ENCODE measurements at regions not wholly inside any gene's neighbourhood (a gene's known extent, or its start where the extent isn't known, plus 50 kb on each side); places are given as distances from the start of the nearest gene placed in this dataset.

GRCh38 chr4:53659737-53660136 lies 68.5 kb upstream of the LNX1 start:
- Histone ChIP-seq H3K36me3 (no peaks in the 10 kb centered on the region), H3K9me3 (no peaks in the 10 kb centered on the region), H3K4me1 (ENCODE audit: control insufficient read depth in 1 of 2, low read depth in 2 of 2) (peaks cover 0 to 17% of the 10 kb centered on the region in 2 donors), H3K27ac (no peak overlapping the region), H3K27me3 (replicated peaks; ENCODE audit: insufficient read depth) (no peaks in the 10 kb centered on the region), H3K4me3 (no peak overlapping the region)
- TF ChIP-seq CTCF (IDR thresholded peaks at IDR 0.05): no peak
- DNase-seq (ENCODE audit: low spot score): no peak
- no peak for ATAC-seq (ENCODE audit: insufficient number of reproducible peaks, low FRiP score, low read depth)

- H3K9me3 ChIP-seq: no peaks in the 10 kb centered on the region
- ATAC-seq (ENCODE audit: insufficient number of reproducible peaks, low FRiP score, low read depth): no peak
- no peaks in the 10 kb centered on the region for H3K36me3 ChIP-seq
- TF ChIP-seq CTCF (IDR thresholded peaks at IDR 0.05): no peak
- no peaks in the 10 kb centered on the region for H3K27me3 ChIP-seq (replicated peaks; ENCODE audit: insufficient read depth)
- no peak overlapping the region for H3K4me3 ChIP-seq
- peaks cover 0 to 23% of the 10 kb centered on the region in 2 donors for H3K4me1 ChIP-seq (ENCODE audit: control insufficient read depth in 1 of 2, low read depth in 2 of 2)
- DNase-seq (ENCODE audit: low spot score): no peak
- no peak overlapping the region for H3K27ac ChIP-seq
These were observed 67.8 kb upstream of the LNX1 start for GRCh38 chr4:53659112-53659511.

- ATAC-seq (ENCODE audit: insufficient number of reproducible peaks, low FRiP score, low read depth): no peak
- no peak overlapping the region for H3K27ac ChIP-seq
These were observed 66.7 kb upstream of the LNX1 start for GRCh38 chr4:53658029-53658428.

GRCh38 chr4:53656421-53656981 lies 65.2 kb upstream of the LNX1 start:
- Histone ChIP-seq H3K27ac (peak overlapping the region in 1 of 2 donors; percentile 1), H3K9me3 (no peaks in the 10 kb centered on the region), H3K36me3 (no peaks in the 10 kb centered on the region), H3K4me1 (ENCODE audit: control insufficient read depth in 1 of 2, low read depth in 2 of 2) (peaks cover 0 to 29% of the 10 kb centered on the region in 2 donors), H3K27me3 (replicated peaks; ENCODE audit: insufficient read depth) (no peaks in the 10 kb centered on the region), H3K4me3 (no peak overlapping the region)
- ATAC-seq (ENCODE audit: insufficient number of reproducible peaks, low FRiP score, low read depth): peak; percentile 31
- no peak for DNase-seq (ENCODE audit: low spot score)
- peak; percentile 32 for TF ChIP-seq CTCF (IDR thresholded peaks at IDR 0.05)

More at GRCh38 chr4:53658029-53658428, 66.7 kb upstream of the LNX1 start:
- H3K27me3 ChIP-seq (replicated peaks; ENCODE audit: insufficient read depth): no peaks in the 10 kb centered on the region
- H3K36me3 ChIP-seq: no peaks in the 10 kb centered on the region
- no peak overlapping the region for H3K4me3 ChIP-seq
- no peak for DNase-seq (ENCODE audit: low spot score)
- H3K4me1 ChIP-seq (ENCODE audit: control insufficient read depth in 1 of 2, low read depth in 2 of 2): peaks cover 0 to 29% of the 10 kb centered on the region in 2 donors
- no peak for TF ChIP-seq CTCF (IDR thresholded peaks at IDR 0.05)
- no peaks in the 10 kb centered on the region for H3K9me3 ChIP-seq

- DNase-seq (ENCODE audit: low spot score): peak; percentile 36
- Histone ChIP-seq H3K27ac (peak overlapping the region in 1 of 2 donors; percentile 44), H3K4me3 (no peak overlapping the region), H3K4me1 (ENCODE audit: control insufficient read depth in 1 of 2, low read depth in 2 of 2) (peaks cover 0 to 29% of the 10 kb centered on the region in 2 donors), H3K36me3 (no peaks in the 10 kb centered on the region), H3K9me3 (no peaks in the 10 kb centered on the region), H3K27me3 (replicated peaks; ENCODE audit: insufficient read depth) (no peaks in the 10 kb centered on the region)
- no peak for TF ChIP-seq CTCF (IDR thresholded peaks at IDR 0.05)
- peak; percentile 91 for ATAC-seq (ENCODE audit: insufficient number of reproducible peaks, low FRiP score, low read depth)
These were observed 63.0 kb upstream of the LNX1 start for GRCh38 chr4:53654300-53654758.
